Tibial nerve (tissue), 4 donors: ENCODE measurements at regions not wholly inside any gene's neighbourhood (a gene's known extent, or its start where the extent isn't known, plus 50 kb on each side); places are given as distances from the start of the nearest gene placed in this dataset.

Experiments used
- EP300 ChIP-seq, 2 donors: sonication (generic); formaldehyde crosslinking; IDR thresholded peaks; one replicate each; pipeline ENCODE4 v1.6.1; 2017; ENCODE audit warnings: antibody characterized with exemption in 2 of 2, mild to moderate bottlenecking in 1 of 2
- POLR2A ChIP-seq, 2 donors: fragments of 450-650 bp; IDR thresholded peaks; one replicate each; pipeline ENCODE4 v1.6.1; 2017; ENCODE audit warnings: antibody characterized with exemption in 2 of 2, mild to moderate bottlenecking in 2 of 2, moderate library complexity in 2 of 2
- TF ChIP-seq, protein P1 (sequence below), 5 experiments: fragments of 200-600 bp in 3 of 5; fragments of 450-650 bp in 2 of 5; sonication (generic) in 3 of 5; IDR thresholded peaks; one replicate each; pipeline ENCODE4 v1.5.1; 2016 to 2019; ENCODE audit warnings: antibody characterized with exemption in 5 of 5, mild to moderate bottlenecking in 3 of 5, moderate library complexity in 2 of 5

DNA sequence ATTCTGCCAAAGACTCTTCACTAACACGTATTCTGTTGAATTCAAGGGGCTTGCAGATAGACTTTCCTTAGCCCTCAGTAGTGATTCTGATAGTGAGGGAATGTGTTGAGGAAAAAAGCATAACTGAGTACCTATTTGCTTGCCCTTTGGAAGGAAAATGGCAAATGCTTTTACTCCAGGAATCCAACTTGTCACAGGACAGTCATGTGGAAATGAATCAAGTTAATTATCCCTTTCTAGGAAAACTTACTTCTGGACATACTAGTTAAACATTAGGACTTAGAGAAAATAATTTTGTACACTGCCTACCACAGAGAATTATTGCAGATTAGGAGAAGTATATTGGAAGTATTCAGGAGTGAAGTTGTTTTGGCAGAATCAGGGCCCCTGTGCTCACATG is 148.9 kb upstream of the SLC13A1 start:
- TF ChIP-seq, protein P1, sequence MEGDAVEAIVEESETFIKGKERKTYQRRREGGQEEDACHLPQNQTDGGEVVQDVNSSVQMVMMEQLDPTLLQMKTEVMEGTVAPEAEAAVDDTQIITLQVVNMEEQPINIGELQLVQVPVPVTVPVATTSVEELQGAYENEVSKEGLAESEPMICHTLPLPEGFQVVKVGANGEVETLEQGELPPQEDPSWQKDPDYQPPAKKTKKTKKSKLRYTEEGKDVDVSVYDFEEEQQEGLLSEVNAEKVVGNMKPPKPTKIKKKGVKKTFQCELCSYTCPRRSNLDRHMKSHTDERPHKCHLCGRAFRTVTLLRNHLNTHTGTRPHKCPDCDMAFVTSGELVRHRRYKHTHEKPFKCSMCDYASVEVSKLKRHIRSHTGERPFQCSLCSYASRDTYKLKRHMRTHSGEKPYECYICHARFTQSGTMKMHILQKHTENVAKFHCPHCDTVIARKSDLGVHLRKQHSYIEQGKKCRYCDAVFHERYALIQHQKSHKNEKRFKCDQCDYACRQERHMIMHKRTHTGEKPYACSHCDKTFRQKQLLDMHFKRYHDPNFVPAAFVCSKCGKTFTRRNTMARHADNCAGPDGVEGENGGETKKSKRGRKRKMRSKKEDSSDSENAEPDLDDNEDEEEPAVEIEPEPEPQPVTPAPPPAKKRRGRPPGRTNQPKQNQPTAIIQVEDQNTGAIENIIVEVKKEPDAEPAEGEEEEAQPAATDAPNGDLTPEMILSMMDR (IDR thresholded peaks at IDR 0.05), result no peak
- TF ChIP-seq EP300 (IDR thresholded peaks at IDR 0.05) (no peak), POLR2A (IDR thresholded peaks at IDR 0.05) (no peak)
